A673 (cell line): ENCODE measurements at regions not wholly inside any gene's neighbourhood (a gene's known extent, or its start where the extent isn't known, plus 50 kb on each side); places are given as distances from the start of the nearest gene placed in this dataset.

Experiments
- BruUV-seq: library from RNA; stranded (reverse); fragments of 400-500 nt; replicated peaks from 2 replicates; lab custom pipeline; 2021; lab: Mats Ljungman, UMichigan
- CTCF ChIA-PET: fragments of 300-600 bp; sonication (Branson Sonifier 250); formaldehyde crosslinking; loops from one replicate; lab custom pipeline; 2022; ENCODE audit warnings: antibody characterized with exemption; lab: Charles Lee
- POLR2A ChIA-PET: fragments of 300-600 bp; sonication (Branson Sonifier 250); formaldehyde crosslinking; loops from one replicate; lab custom pipeline; 2022; ENCODE audit warnings: antibody characterized with exemption; ENCODE audit not compliant: low non-redundant PET; lab: Charles Lee
- DNase-seq: peaks from one replicate; pipeline ENCODE4 v3.0.0-alpha.2; 2015; ENCODE audit warnings: low spot score
- H3K27ac ChIP-seq: fragments of 200-600 bp; sonication (generic); 2 replicates; pipeline ENCODE4 v1.5.1; 2016; ENCODE audit warnings: mixed run types, low read depth, mild to moderate bottlenecking, mixed read lengths, antibody characterized with exemption, low read length; ENCODE audit not compliant: poor library complexity, severe bottlenecking
- H3K27me3 ChIP-seq: fragments of 200-600 bp; sonication (generic); replicated peaks from 2 replicates; pipeline ENCODE4 v1.6.1; 2017; ENCODE audit warnings: mixed run types, low read depth, mild to moderate bottlenecking, mixed read lengths, antibody characterized with exemption, low read length; ENCODE audit not compliant: insufficient read depth, poor library complexity
- H3K36me3 ChIP-seq: fragments of 200-600 bp; sonication (generic); 2 replicates; pipeline ENCODE4 v1.6.1; 2016; ENCODE audit warnings: mixed run types, mild to moderate bottlenecking, mixed read lengths, antibody characterized with exemption, low read length; ENCODE audit not compliant: insufficient read depth, poor library complexity, severe bottlenecking
- H3K4me1 ChIP-seq: fragments of 200-600 bp; sonication (generic); 2 replicates; pipeline ENCODE4 v1.6.1; 2017; ENCODE audit warnings: mixed run types, mild to moderate bottlenecking, mixed read lengths, antibody characterized with exemption, low read length; ENCODE audit not compliant: insufficient read depth, poor library complexity, severe bottlenecking
- H3K4me3 ChIP-seq: fragments of 200-600 bp; sonication (generic); 2 replicates; pipeline ENCODE4 v1.5.1; 2016; ENCODE audit warnings: low read depth, mixed run types, mild to moderate bottlenecking, mixed read lengths, low read length; ENCODE audit not compliant: poor library complexity, severe bottlenecking
- H3K9me3 ChIP-seq: fragments of 200-600 bp; sonication (generic); 2 replicates; pipeline ENCODE4 v1.6.1; 2016; ENCODE audit warnings: mixed run types, low read depth, mild to moderate bottlenecking, mixed read lengths, antibody characterized with exemption, low read length; ENCODE audit not compliant: poor library complexity, severe bottlenecking
- EZH2 ChIP-seq: fragments of 200-600 bp; sonication (generic); IDR thresholded peaks from 2 replicates; pipeline ENCODE4 v1.6.1; 2017; ENCODE audit warnings: borderline replicate concordance, low read depth, mild to moderate bottlenecking, mixed read lengths, antibody characterized with exemption, low read length; ENCODE audit not compliant: poor library complexity, severe bottlenecking
- intact Hi-C: fragments of 100-400 bp; cut with micrococcal nuclease; formaldehyde crosslinking; loops from one replicate; pipeline ENCODE4 v1.10.0; 2022; ENCODE audit not compliant: unreplicated experiment
- TF ChIP-seq, protein P1 (sequence below): fragments of 300-800, 200-600 bp; sonication (generic); conservative IDR thresholded peaks from 2 replicates; pipeline ENCODE4 v1.5.1; 2017; ENCODE audit warnings: low read depth, mild to moderate bottlenecking, antibody characterized with exemption, low read length, moderate library complexity, mixed read lengths

DNA sequence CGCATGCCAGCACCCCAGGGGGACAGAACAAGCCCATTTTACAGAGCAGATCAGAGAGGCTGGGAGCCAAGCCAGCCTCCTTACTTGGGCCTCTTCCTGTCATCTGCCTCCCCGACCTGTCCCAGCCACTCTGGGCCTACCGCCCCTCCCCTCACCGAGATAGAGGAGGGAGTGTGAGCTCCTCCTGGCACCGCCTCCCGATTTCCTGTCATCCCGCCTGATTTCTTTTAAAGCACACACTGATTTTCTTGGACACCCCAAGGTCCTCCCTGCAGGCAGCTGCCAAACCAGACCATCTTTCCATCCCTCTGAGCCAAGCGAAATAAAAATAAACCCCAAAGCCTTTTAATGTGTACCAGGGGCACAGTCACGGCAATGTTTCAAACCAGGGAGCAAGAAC lies 108.4 kb downstream of the RFLNA start:
- Histone ChIP-seq H3K27me3 (no peaks in the 10 kb centered on the region), H3K9me3 (no peaks in the 10 kb centered on the region), H3K36me3 (peaks cover 31% of the 10 kb centered on the region), H3K4me1 (peaks cover 34% of the 10 kb centered on the region), H3K4me3 (no peak overlapping the region), H3K27ac (peak overlapping the region; percentile 47)
- ChIA-PET CTCF (no interaction called here), POLR2A (no interaction called here)
- intact Hi-C loops, result no loop called here
- BruUV-seq, result no TSS peak
- TF ChIP-seq, protein P1, sequence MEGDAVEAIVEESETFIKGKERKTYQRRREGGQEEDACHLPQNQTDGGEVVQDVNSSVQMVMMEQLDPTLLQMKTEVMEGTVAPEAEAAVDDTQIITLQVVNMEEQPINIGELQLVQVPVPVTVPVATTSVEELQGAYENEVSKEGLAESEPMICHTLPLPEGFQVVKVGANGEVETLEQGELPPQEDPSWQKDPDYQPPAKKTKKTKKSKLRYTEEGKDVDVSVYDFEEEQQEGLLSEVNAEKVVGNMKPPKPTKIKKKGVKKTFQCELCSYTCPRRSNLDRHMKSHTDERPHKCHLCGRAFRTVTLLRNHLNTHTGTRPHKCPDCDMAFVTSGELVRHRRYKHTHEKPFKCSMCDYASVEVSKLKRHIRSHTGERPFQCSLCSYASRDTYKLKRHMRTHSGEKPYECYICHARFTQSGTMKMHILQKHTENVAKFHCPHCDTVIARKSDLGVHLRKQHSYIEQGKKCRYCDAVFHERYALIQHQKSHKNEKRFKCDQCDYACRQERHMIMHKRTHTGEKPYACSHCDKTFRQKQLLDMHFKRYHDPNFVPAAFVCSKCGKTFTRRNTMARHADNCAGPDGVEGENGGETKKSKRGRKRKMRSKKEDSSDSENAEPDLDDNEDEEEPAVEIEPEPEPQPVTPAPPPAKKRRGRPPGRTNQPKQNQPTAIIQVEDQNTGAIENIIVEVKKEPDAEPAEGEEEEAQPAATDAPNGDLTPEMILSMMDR, result no peak
- TF ChIP-seq EZH2, result no peak
- no peak for DNase-seq

DNA sequence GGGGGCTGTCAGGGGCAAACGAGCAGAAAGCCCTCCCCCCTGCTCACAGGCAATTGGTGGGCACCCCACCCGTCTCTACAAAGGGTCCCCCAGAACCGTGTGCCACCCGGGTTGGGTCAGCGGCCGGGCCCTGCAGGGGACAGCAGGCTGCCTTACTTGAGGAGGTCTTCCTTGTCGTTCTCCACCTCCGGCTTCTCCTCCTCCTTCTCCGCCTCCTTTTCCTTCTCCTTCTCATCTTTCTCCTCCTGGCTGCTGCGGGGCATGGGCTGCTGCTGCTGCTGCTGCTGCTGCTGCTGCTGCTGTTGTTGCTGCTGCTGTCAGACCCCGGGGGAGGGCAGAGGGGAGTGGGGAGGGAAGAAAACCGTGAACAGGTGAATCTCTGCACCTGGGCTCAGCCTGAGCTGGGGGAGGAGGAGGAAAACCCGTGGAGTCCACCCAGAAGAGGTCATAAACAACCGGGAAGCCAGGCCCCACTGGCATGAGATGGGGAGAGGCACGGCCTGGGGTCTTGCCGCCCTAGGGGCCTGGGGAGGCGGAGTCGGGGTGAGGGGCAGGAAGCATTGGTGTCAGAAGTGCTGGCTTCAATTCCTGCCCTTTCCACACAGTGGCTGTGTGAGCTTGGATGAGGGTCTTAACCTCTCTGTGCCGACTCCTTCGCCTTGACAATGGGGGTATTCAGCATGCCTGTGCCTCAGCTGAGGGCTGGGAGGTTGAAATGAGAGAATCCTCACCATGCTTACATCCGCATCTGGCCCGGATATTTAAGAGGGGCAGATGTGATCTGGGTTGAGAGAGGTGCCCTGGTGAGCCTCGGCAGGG lies 107.6 kb downstream of the RFLNA start:
- CTCF ChIA-PET, result interaction anchor here (0.6 kb wide), 1 partner anchor 12 kb away, joined by 3 read pairs; no protein-coding TSS in a partner anchor

DNA sequence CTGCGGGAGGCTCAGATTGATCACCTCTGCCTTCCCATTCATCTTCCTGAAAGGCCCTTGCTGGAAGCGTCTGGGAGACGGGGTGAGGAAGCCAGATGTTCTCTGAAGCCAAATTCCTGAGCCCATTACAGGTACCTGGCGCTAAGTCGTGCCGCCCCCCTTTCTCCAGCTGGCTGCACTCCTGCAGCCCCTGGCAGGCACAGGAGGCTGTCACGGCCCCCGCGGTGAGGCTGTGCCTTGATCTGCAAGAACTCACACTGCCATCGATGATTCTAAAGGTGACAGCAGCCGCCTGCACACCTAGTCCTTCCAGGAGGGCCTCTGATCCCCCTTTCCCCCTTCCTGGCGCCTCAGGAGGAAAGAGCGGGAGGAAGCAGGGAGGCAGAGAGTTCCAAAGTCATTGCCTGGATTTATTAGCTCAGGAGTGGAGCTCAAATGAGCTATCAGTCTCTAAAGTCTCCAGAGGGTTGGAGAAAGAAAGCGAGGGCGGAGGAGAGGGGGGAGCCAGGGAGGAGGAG lies 106.9 kb downstream of the RFLNA start:
- ChIA-PET POLR2A (no interaction called here), CTCF (interaction anchor here (0.6 kb wide), 1 partner anchor 13 kb away, joined by 3 read pairs; no protein-coding TSS in a partner anchor)
- TF ChIP-seq, protein P1, result no peak
- TF ChIP-seq EZH2, result no peak
- peaks cover 38% of the 10 kb centered on the region for H3K4me1 ChIP-seq
- H3K36me3 ChIP-seq, result peaks cover 45% of the 10 kb centered on the region
- H3K9me3 ChIP-seq, result no peaks in the 10 kb centered on the region
- intact Hi-C loops, result no loop called here
- DNase-seq, result no peak
- H3K27ac ChIP-seq, result no peak overlapping the region
- no peaks in the 10 kb centered on the region for H3K27me3 ChIP-seq
- H3K4me3 ChIP-seq, result no peak overlapping the region
- BruUV-seq, result no TSS peak

More for the DNA sequence above, 107.6 kb downstream of the RFLNA start:
- peaks cover 34% of the 10 kb centered on the region for H3K4me1 ChIP-seq
- H3K36me3 ChIP-seq, result peaks cover 38% of the 10 kb centered on the region
- intact Hi-C loops, result no loop called here
- no peaks in the 10 kb centered on the region for H3K27me3 ChIP-seq
- no peak overlapping the region for H3K4me3 ChIP-seq
- BruUV-seq, result no TSS peak
- DNase-seq, result no peak
- POLR2A ChIA-PET, result no interaction called here
- TF ChIP-seq, protein P1, result no peak
- TF ChIP-seq EZH2, result no peak
- no peaks in the 10 kb centered on the region for H3K9me3 ChIP-seq
- peak overlapping the region; percentile 42 for H3K27ac ChIP-seq
